ENCODE measurements at regions not wholly inside any gene's neighbourhood (a gene's known extent, or its start where the extent isn't known, plus 50 kb on each side); places are given as distances from the start of the nearest gene placed in this dataset.

- no peak for FAIRE-seq
- ChIA-PET POLR2A (no interaction called here), CTCF (interaction anchor here (0.8 kb wide), 2 partner anchors 16 to 109 kb away, joined by 3 read pairs; no protein-coding TSS in a partner anchor)
- Histone ChIP-seq H3K4me3 (replicated peaks in 1 of 3; ENCODE audit: insufficient read depth in 1 of 3, low read depth in 1 of 3, low read length in 3 of 3) (no peak overlapping the region), H3K9me3 (replicated peaks; ENCODE audit: control insufficient read depth, insufficient read depth, low read length) (no peaks in the 10 kb centered on the region), H3K9me1 (replicated peaks; ENCODE audit: control insufficient read depth, extremely low read depth, insufficient read depth, low read length) (no peaks in the 10 kb centered on the region), H3K4me1 (ENCODE audit: control insufficient read depth, extremely low read depth, insufficient read depth, low read length) (peaks cover 14% of the 10 kb centered on the region), H3K4me2 (ENCODE audit: insufficient read depth, low read length) (no peak overlapping the region), H3K79me2 (ENCODE audit: control insufficient read depth, insufficient read depth, low read length) (no peaks in the 10 kb centered on the region), H3K36me3 (ENCODE audit: control insufficient read depth in 2 of 2, extremely low read depth in 1 of 2, insufficient read depth in 2 of 2, low read length in 2 of 2) (no peaks in the 10 kb centered on the region), H4K20me1 (replicated peaks; ENCODE audit: control insufficient read depth, extremely low read depth, insufficient read depth, low read length) (no peaks in the 10 kb centered on the region), H2AFZ (ENCODE audit: low read depth, low read length) (no peak overlapping the region), H3K9ac (replicated peaks; ENCODE audit: extremely low read depth, insufficient read depth, low read length) (no peak overlapping the region), H3K27ac (ENCODE audit: insufficient read depth, low read depth, low read length) (no peak overlapping the region), H3K27me3 (ENCODE audit: control insufficient read depth in 2 of 2, insufficient read depth in 2 of 2, low read length in 2 of 2) (no peaks in the 10 kb centered on the region)
- TF ChIP-seq MYC (IDR thresholded peaks at IDR 0.05; ENCODE audit: low read depth, low read length), result no peak
- TF ChIP-seq CTCF (IDR thresholded peaks at IDR 0.05; ENCODE audit: extremely low read depth in 1 of 2, insufficient read depth in 1 of 2, low read depth in 1 of 2, low read length in 2 of 2), result no peak
- no peak for TF ChIP-seq JUN (IDR thresholded peaks at IDR 0.05; ENCODE audit: borderline replicate concordance, insufficient read depth, insufficient read length, low read depth)
- TF ChIP-seq FOS (IDR thresholded peaks at IDR 0.05; ENCODE audit: borderline replicate concordance, insufficient read depth, low read length), result no peak
- no peak for TF ChIP-seq MAX (IDR thresholded peaks at IDR 0.05; ENCODE audit: insufficient read depth, insufficient read length)
- TF ChIP-seq EZH2 (IDR thresholded peaks at IDR 0.05; ENCODE audit: borderline replicate concordance, low read depth, low read length, severe bottlenecking), result no peak
- TF ChIP-seq POLR2AphosphoS5 (IDR thresholded peaks at IDR 0.05; ENCODE audit: insufficient read depth, low read depth, low read length), result no peak
- TF ChIP-seq GATA2 (IDR thresholded peaks at IDR 0.05; ENCODE audit: insufficient read depth, insufficient read length, low read depth, low read length), result no peak
- TF ChIP-seq POLR2A (IDR thresholded peaks at IDR 0.05; ENCODE audit: low read depth, low read length), result no peak
- intact Hi-C loops (cut with micrococcal nuclease) (loop anchor here (10.0 kb wide), 1 partner anchor 640 kb away; no protein-coding TSS in a partner anchor), dilution Hi-C loops (cut with MboI; ENCODE audit: extremely low pct_ligation_motif_present, low sequenced_read_pairs) (no loop called here)
- BruUV-seq (replicated peaks), result no TSS peak
- DNase-seq (ENCODE audit: low read depth, low spot score), result no peak
Observed at GRCh38 chr9:107635101-107635802, 145.7 kb upstream of the KLF4 start.

All from endothelial cell of umbilical vein (primary cell).